ENCODE measurements at regions not wholly inside any gene's neighbourhood (a gene's known extent, or its start where the extent isn't known, plus 50 kb on each side); places are given as distances from the start of the nearest gene placed in this dataset.

GRCh38 chrX:113274345-113274744 lies 433.7 kb upstream of the AMOT start:
- Histone ChIP-seq H3K36me3 (ENCODE audit: insufficient read depth, low read length) (no peaks in the 10 kb centered on the region), H3K79me2 (ENCODE audit: insufficient read depth, low read length) (no peaks in the 10 kb centered on the region), H3K4me3 (ENCODE audit: low read depth in 1 of 2, low read length in 2 of 2) (peak overlapping the region in 1 of 2 experiments; percentile 47; a peak in 2 of 4 replicates), H3K9me3 (ENCODE audit: insufficient read depth, low read length, severe bottlenecking) (no peaks in the 10 kb centered on the region), H3K27me3 (ENCODE audit: insufficient read depth, low read length, poor library complexity) (no peaks in the 10 kb centered on the region), H3K4me2 (ENCODE audit: insufficient read depth, low read length) (peak overlapping the region; percentile 59), H2AFZ (ENCODE audit: low read depth, low read length) (peak overlapping the region; percentile 58), H4K20me1 (ENCODE audit: insufficient read depth, low read length) (no peaks in the 10 kb centered on the region), H3K27ac (ENCODE audit: low read length) (peak overlapping the region; percentile 92), H3K9ac (ENCODE audit: low read depth, low read length) (peak overlapping the region; percentile 62), H3K4me1 (ENCODE audit: insufficient read depth, low read length) (peaks cover 42% of the 10 kb centered on the region)
- TF ChIP-seq CTCF (IDR thresholded peaks at IDR 0.05; ENCODE audit: borderline replicate concordance, extremely low read depth, low read length, poor library complexity, severe bottlenecking): no peak
- TF ChIP-seq EZH2 (IDR thresholded peaks at IDR 0.05; ENCODE audit: borderline replicate concordance, low read depth, low read length, severe bottlenecking): no peak
- peak; percentile 66 for DNase-seq
- peak; percentile 70 for ATAC-seq (ENCODE audit: insufficient read depth, low read depth)

- DNase-seq (no peak), ATAC-seq (ENCODE audit: insufficient read depth, low read depth) (no peak)
- no peak overlapping the region for H3K4me3 ChIP-seq (ENCODE audit: low read depth in 1 of 2, low read length in 2 of 2)
- no peaks in the 10 kb centered on the region for H3K79me2 ChIP-seq (ENCODE audit: insufficient read depth, low read length)
- no peaks in the 10 kb centered on the region for H4K20me1 ChIP-seq (ENCODE audit: insufficient read depth, low read length)
- no peak overlapping the region for H3K9ac ChIP-seq (ENCODE audit: low read depth, low read length)
- no peak overlapping the region for H2AFZ ChIP-seq (ENCODE audit: low read depth, low read length)
- no peaks in the 10 kb centered on the region for H3K9me3 ChIP-seq (ENCODE audit: insufficient read depth, low read length, severe bottlenecking)
- H3K36me3 ChIP-seq (ENCODE audit: insufficient read depth, low read length): no peaks in the 10 kb centered on the region
- no peaks in the 10 kb centered on the region for H3K27me3 ChIP-seq (ENCODE audit: insufficient read depth, low read length, poor library complexity)
- no peak overlapping the region for H3K27ac ChIP-seq (ENCODE audit: low read length)
- no peak overlapping the region for H3K4me2 ChIP-seq (ENCODE audit: insufficient read depth, low read length)
- peaks cover 22% of the 10 kb centered on the region for H3K4me1 ChIP-seq (ENCODE audit: insufficient read depth, low read length)
- no peak for TF ChIP-seq EZH2 (IDR thresholded peaks at IDR 0.05; ENCODE audit: borderline replicate concordance, low read depth, low read length, severe bottlenecking)
- no peak for TF ChIP-seq CTCF (IDR thresholded peaks at IDR 0.05; ENCODE audit: borderline replicate concordance, extremely low read depth, low read length, poor library complexity, severe bottlenecking)
These were observed 428.6 kb upstream of the AMOT start for GRCh38 chrX:113269203-113269602.

- DNase-seq (no peak), ATAC-seq (ENCODE audit: insufficient read depth, low read depth) (no peak)
- H3K36me3 ChIP-seq (ENCODE audit: insufficient read depth, low read length): no peaks in the 10 kb centered on the region
- H3K79me2 ChIP-seq (ENCODE audit: insufficient read depth, low read length): no peaks in the 10 kb centered on the region
- H2AFZ ChIP-seq (ENCODE audit: low read depth, low read length): no peak overlapping the region
- TF ChIP-seq EZH2 (IDR thresholded peaks at IDR 0.05; ENCODE audit: borderline replicate concordance, low read depth, low read length, severe bottlenecking) (no peak), CTCF (IDR thresholded peaks at IDR 0.05; ENCODE audit: borderline replicate concordance, extremely low read depth, low read length, poor library complexity, severe bottlenecking) (no peak)
- no peaks in the 10 kb centered on the region for H4K20me1 ChIP-seq (ENCODE audit: insufficient read depth, low read length)
- no peaks in the 10 kb centered on the region for H3K4me1 ChIP-seq (ENCODE audit: insufficient read depth, low read length)
- no peak overlapping the region for H3K4me2 ChIP-seq (ENCODE audit: insufficient read depth, low read length)
- H3K4me3 ChIP-seq (ENCODE audit: low read depth in 1 of 2, low read length in 2 of 2): no peak overlapping the region
- H3K9ac ChIP-seq (ENCODE audit: low read depth, low read length): no peak overlapping the region
- no peaks in the 10 kb centered on the region for H3K27me3 ChIP-seq (ENCODE audit: insufficient read depth, low read length, poor library complexity)
- H3K27ac ChIP-seq (ENCODE audit: low read length): no peak overlapping the region
- no peaks in the 10 kb centered on the region for H3K9me3 ChIP-seq (ENCODE audit: insufficient read depth, low read length, severe bottlenecking)
These were observed 419.8 kb upstream of the AMOT start for GRCh38 chrX:113260474-113260873.

GRCh38 chrX:113222305-113222704 lies 381.7 kb upstream of the AMOT start:
- DNase-seq: no peak
- no peak overlapping the region for H3K9ac ChIP-seq (ENCODE audit: low read depth, low read length)
- no peak overlapping the region for H3K27ac ChIP-seq (ENCODE audit: low read length)
- no peak for ATAC-seq (ENCODE audit: insufficient read depth, low read depth)
- H3K27me3 ChIP-seq (ENCODE audit: insufficient read depth, low read length, poor library complexity): no peaks in the 10 kb centered on the region
- H3K4me2 ChIP-seq (ENCODE audit: insufficient read depth, low read length): no peak overlapping the region
- no peaks in the 10 kb centered on the region for H3K79me2 ChIP-seq (ENCODE audit: insufficient read depth, low read length)
- no peaks in the 10 kb centered on the region for H3K4me1 ChIP-seq (ENCODE audit: insufficient read depth, low read length)
- H3K4me3 ChIP-seq (ENCODE audit: low read depth in 1 of 2, low read length in 2 of 2): no peak overlapping the region
- no peaks in the 10 kb centered on the region for H3K36me3 ChIP-seq (ENCODE audit: insufficient read depth, low read length)
- H4K20me1 ChIP-seq (ENCODE audit: insufficient read depth, low read length): no peaks in the 10 kb centered on the region
- no peak overlapping the region for H2AFZ ChIP-seq (ENCODE audit: low read depth, low read length)
- H3K9me3 ChIP-seq (ENCODE audit: insufficient read depth, low read length, severe bottlenecking): no peaks in the 10 kb centered on the region
- TF ChIP-seq CTCF (IDR thresholded peaks at IDR 0.05; ENCODE audit: borderline replicate concordance, extremely low read depth, low read length, poor library complexity, severe bottlenecking): no peak
- TF ChIP-seq EZH2 (IDR thresholded peaks at IDR 0.05; ENCODE audit: borderline replicate concordance, low read depth, low read length, severe bottlenecking): no peak

Measured in DND-41 (cell line).